CD4-positive, alpha-beta T cell (primary cell): ENCODE measurements at regions not wholly inside any gene's neighbourhood (a gene's known extent, or its start where the extent isn't known, plus 50 kb on each side); places are given as distances from the start of the nearest gene placed in this dataset.

Experiments used
- ATAC-seq: fragments of 200-7000 bp; cut with Tn5 transposase; one replicate; pipeline ENCODE4 v1.10.0; 2022; ENCODE audit warnings: mild to moderate bottlenecking; ENCODE audit not compliant: poor library complexity
- CTCF ChIA-PET: fragments of 350-600 bp; sonication (Branson Sonifier 250); formaldehyde crosslinking; loops from one replicate; lab custom pipeline; 2021; ENCODE audit warnings: antibody characterized with exemption, inconsistent platforms; lab: Charles Lee
- POLR2A ChIA-PET: fragments of 350-600 bp; sonication (Branson Sonifier 250); formaldehyde crosslinking; loops from one replicate; lab custom pipeline; 2021; ENCODE audit warnings: antibody characterized with exemption, inconsistent platforms; lab: Charles Lee
- DNase-seq, 14 experiments: peaks; one replicate each; pipeline ENCODE4 v3.0.0-alpha.2; 2013 to 2020; ENCODE audit warnings: mixed read lengths in 2 of 14
- H3K27ac ChIP-seq, 2 donors: one replicate each; pipeline versions ENCODE4 v1.5.1 to v1.7.0; 2013; ENCODE audit warnings: low read length in 2 of 2, low read depth in 1 of 2, mild to moderate bottlenecking in 1 of 2
- H3K27me3 ChIP-seq, 2 experiments: 1 replicate in 1 of 2; 2 replicates in 1 of 2; pipeline versions ENCODE4 v1.6.1 to v1.7.0; 2013; ENCODE audit warnings: low read length in 2 of 2, control low read depth in 1 of 2, mild to moderate bottlenecking in 1 of 2, moderate library complexity in 1 of 2; ENCODE audit not compliant: insufficient read depth in 2 of 2, control insufficient read depth in 1 of 2
- H3K36me3 ChIP-seq: one replicate; pipeline ENCODE4 v1.6.1; 2013; ENCODE audit warnings: low read length, control low read depth; ENCODE audit not compliant: insufficient read depth
- H3K4me1 ChIP-seq: one replicate; pipeline ENCODE4 v1.6.1; 2013; ENCODE audit warnings: low read length, control low read depth; ENCODE audit not compliant: insufficient read depth
- H3K4me3 ChIP-seq: one replicate; pipeline ENCODE4 v1.5.1; 2013; ENCODE audit warnings: mild to moderate bottlenecking, low read length, moderate library complexity
- H3K9me3 ChIP-seq, 2 experiments: 1 replicate in 1 of 2; 2 replicates in 1 of 2; pipeline versions ENCODE4 v1.6.1 to v1.7.0; 2013; ENCODE audit warnings: low read length in 2 of 2, mild to moderate bottlenecking in 2 of 2, control low read depth in 1 of 2, moderate library complexity in 1 of 2; ENCODE audit not compliant: control insufficient read depth in 1 of 2, insufficient read depth in 1 of 2
- H3K27ac Mint-ChIP-seq: one replicate; pipeline ENCODE4 v1.8.0; 2020; ENCODE audit warnings: mixed read lengths
- H3K27me3 Mint-ChIP-seq: one replicate; pipeline ENCODE4 v1.8.0; 2021; ENCODE audit warnings: mixed read lengths
- H3K36me3 Mint-ChIP-seq: one replicate; pipeline ENCODE4 v1.8.0; 2021; ENCODE audit warnings: low read depth, mixed read lengths
- H3K4me1 Mint-ChIP-seq: one replicate; pipeline ENCODE4 v1.8.0; 2021; ENCODE audit warnings: low read depth, mixed read lengths
- H3K4me3 Mint-ChIP-seq: one replicate; pipeline ENCODE4 v1.8.0; 2020; ENCODE audit warnings: mild to moderate bottlenecking, mixed read lengths
- H3K9me3 Mint-ChIP-seq: one replicate; pipeline ENCODE4 v1.8.0; 2020; ENCODE audit warnings: mixed read lengths
- CTCF ChIP-seq: fragments of 200-600 bp; IDR thresholded peaks from one replicate; pipeline ENCODE4 v1.8.0; 2022; ENCODE audit warnings: antibody characterized with exemption, mild to moderate bottlenecking
- intact Hi-C, 2 experiments: fragments of 100-400 bp; cut with DNase I in 1 of 2; cut with micrococcal nuclease in 1 of 2; formaldehyde crosslinking; loops; one replicate each; pipeline versions ENCODE4 v1.15.1 to v1.9.0; 2023 to 2025; cut with DNase I, micrococcal nuclease

- Mint-ChIP-seq H3K4me3 (no peak overlapping the region), H3K9me3 (no peaks in the 10 kb centered on the region), H3K36me3 (no peaks in the 10 kb centered on the region), H3K27ac (no peak overlapping the region), H3K27me3 (no peaks in the 10 kb centered on the region), H3K4me1 (no peaks in the 10 kb centered on the region)
- Histone ChIP-seq H3K4me1 (no peaks in the 10 kb centered on the region), H3K36me3 (no peaks in the 10 kb centered on the region), H3K4me3 (no peak overlapping the region), H3K27me3 (no peaks in the 10 kb centered on the region), H3K9me3 (no peaks in the 10 kb centered on the region), H3K27ac (no peak overlapping the region)
- intact Hi-C loops, result no loop called here
- CTCF ChIA-PET, result no interaction called here
- no peak for ATAC-seq
- POLR2A ChIA-PET, result no interaction called here
- no peak for DNase-seq
- TF ChIP-seq CTCF, result no peak
Measured at GRCh38 chr12:25764409-25764808, 194.1 kb upstream of the RASSF8 start.

GRCh38 chr12:25764892-25765291 is 193.6 kb upstream of the RASSF8 start:
- no peak overlapping the region for H3K4me3 Mint-ChIP-seq
- no peak for TF ChIP-seq CTCF
- DNase-seq (no peak), ATAC-seq (no peak)
- Histone ChIP-seq H3K36me3 (no peaks in the 10 kb centered on the region), H3K27me3 (no peaks in the 10 kb centered on the region), H3K4me1 (no peaks in the 10 kb centered on the region), H3K27ac (no peak overlapping the region), H3K9me3 (no peaks in the 10 kb centered on the region), H3K4me3 (no peak overlapping the region)
- no peaks in the 10 kb centered on the region for H3K4me1 Mint-ChIP-seq
- no peaks in the 10 kb centered on the region for H3K27me3 Mint-ChIP-seq
- H3K36me3 Mint-ChIP-seq, result no peaks in the 10 kb centered on the region
- POLR2A ChIA-PET, result no interaction called here
- no peaks in the 10 kb centered on the region for H3K9me3 Mint-ChIP-seq
- H3K27ac Mint-ChIP-seq, result no peak overlapping the region
- intact Hi-C loops, result no loop called here
- CTCF ChIA-PET, result no interaction called here

GRCh38 chr12:25767606-25768005 is 190.9 kb upstream of the RASSF8 start:
- H3K9me3 ChIP-seq, result no peaks in the 10 kb centered on the region
- no peaks in the 10 kb centered on the region for H3K9me3 Mint-ChIP-seq
- ATAC-seq (no peak), DNase-seq (no peak)
- H3K27ac ChIP-seq, result no peak overlapping the region
- H3K27me3 Mint-ChIP-seq, result no peaks in the 10 kb centered on the region
- no peaks in the 10 kb centered on the region for H3K4me1 Mint-ChIP-seq
- H3K36me3 Mint-ChIP-seq, result no peaks in the 10 kb centered on the region
- no peak for TF ChIP-seq CTCF
- H3K4me3 ChIP-seq, result no peak overlapping the region
- ChIA-PET CTCF (no interaction called here), POLR2A (no interaction called here)
- no peaks in the 10 kb centered on the region for H3K27me3 ChIP-seq
- no peak overlapping the region for H3K27ac Mint-ChIP-seq
- H3K4me1 ChIP-seq, result no peaks in the 10 kb centered on the region
- intact Hi-C loops, result no loop called here
- H3K4me3 Mint-ChIP-seq, result no peak overlapping the region
- no peaks in the 10 kb centered on the region for H3K36me3 ChIP-seq
